ENCODE measurements at regions not wholly inside any gene's neighbourhood (a gene's known extent, or its start where the extent isn't known, plus 50 kb on each side); places are given as distances from the start of the nearest gene placed in this dataset.
"Not testable (repeated sequence)": the region's sequence is repeated elsewhere in the genome, so short reads cannot be mapped to it uniquely, and the experiment has no call there.

DNA sequence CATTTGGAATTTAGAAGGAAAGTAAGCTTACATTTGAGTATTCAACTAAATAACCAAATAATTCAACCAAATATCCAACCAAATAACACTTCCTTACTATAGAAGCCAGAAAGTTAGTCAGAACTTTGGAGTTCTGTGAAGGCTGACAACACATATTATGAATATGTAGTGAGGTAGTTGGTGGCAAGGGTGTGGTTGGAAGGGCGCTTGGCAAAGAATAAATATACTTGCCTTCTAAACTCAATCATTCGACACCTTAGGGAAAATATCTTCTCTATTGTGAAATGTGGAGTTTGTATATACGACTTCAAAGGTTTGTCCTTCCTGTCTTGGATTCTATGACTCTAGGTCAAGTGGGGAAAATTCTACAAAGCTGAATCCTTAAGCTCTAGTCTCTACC lies 111.7 kb upstream of the OSTN start:
- DNase-seq, result no peak
- in situ Hi-C loops (cut with HindIII; ENCODE audit: low pct_ligation_motif_present, low pct_unique_long_range_greater_than_20kb, low sequenced_read_pairs), result no loop called here

DNA sequence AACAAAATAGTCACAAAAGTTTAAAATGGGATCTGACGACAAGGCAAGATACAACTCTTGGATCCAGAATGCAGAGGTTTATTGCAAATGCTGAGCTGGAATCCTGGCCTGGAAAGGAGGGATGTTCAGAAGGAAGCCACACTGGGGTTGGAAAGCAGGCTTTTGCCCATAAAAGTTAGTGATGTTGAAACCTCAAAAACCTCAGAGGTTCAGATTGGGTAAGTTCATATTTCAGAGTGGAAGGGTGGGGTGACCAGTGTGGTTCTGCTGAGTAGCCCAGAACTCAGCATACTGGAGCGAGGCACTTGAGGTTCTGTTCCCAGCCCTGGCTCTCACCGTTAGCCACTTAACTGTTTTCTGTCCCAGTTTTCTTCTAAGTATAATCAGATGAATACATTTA lies 114.0 kb upstream of the OSTN start:
- in situ Hi-C loops (cut with HindIII; ENCODE audit: low pct_ligation_motif_present, low pct_unique_long_range_greater_than_20kb, low sequenced_read_pairs), result no loop called here
- no peak for DNase-seq

DNA sequence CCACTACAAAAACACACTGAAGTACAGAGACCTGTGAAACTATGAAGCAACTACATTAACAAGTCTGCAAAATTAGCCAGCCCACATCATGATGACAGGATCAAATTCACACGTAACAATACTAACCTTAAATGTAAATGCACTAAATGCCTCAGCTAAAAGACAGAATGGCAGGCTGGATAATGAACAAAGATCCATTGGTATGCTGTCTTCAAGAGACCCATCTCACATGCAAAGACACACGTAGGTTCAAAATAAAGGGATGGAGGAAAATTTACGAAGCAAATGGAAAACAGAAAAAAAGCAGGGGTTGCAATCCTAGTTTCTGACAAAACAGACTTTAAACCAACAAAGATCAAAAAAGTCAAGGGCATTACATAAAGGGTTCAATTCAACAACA lies 120.1 kb upstream of the OSTN start:
- in situ Hi-C loops (cut with HindIII; ENCODE audit: low pct_ligation_motif_present, low pct_unique_long_range_greater_than_20kb, low sequenced_read_pairs); DNase-seq: not testable (repeated sequence)

DNA sequence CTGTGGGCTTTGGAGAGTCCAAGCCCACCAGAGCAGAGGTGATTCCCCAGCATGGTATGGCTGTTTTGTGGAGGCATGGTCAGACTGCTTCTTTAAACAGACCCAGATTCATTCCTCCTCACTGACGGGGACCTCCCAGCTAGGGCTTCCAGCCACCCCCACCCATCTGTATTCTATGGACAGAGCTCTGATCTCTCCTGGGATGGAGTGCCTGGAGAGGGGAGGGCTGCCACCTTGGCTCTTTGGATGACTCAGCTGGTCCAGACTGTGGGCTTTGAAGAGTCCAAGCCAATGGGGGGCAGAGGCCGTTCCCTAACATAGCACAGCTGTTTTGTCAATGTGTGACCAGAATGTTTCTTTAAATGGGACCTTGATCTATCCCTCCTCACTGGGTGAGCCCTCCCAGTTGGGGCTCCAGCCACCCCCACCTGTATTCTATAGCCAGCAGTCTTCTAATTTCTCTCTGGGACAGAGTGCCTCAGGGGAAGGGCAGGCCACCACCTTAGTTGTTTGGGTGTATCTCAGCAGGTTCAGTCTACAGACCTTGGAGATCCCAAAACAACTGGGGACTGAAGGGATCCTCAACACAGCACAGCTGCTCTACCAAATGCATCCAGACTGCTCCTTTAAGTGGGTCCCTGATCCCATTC lies 122.0 kb upstream of the OSTN start:
- in situ Hi-C loops (cut with HindIII; ENCODE audit: low pct_ligation_motif_present, low pct_unique_long_range_greater_than_20kb, low sequenced_read_pairs), result no loop called here
- no peak for DNase-seq

DNA sequence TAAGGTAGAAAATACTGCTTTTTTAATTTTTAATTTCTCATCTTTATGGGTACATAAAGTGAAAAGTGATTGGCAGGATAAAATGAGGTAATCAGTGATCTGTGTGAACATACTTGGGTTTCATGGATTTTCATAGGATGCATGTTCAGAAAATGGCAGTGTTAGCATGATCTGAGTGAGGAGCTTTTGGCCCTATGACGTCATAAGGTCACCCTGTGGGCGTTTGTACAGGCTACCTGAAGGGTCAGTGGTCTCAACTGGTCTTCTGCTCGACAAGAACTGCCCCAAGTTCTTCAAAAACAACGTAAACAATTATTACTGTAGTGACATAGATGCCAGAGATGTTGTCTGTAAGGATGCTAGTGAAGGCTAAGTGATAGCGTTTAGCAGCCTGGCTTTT lies 124.5 kb upstream of the OSTN start:
- in situ Hi-C loops (cut with HindIII; ENCODE audit: low pct_ligation_motif_present, low pct_unique_long_range_greater_than_20kb, low sequenced_read_pairs), result no loop called here
- DNase-seq, result no peak

DNA sequence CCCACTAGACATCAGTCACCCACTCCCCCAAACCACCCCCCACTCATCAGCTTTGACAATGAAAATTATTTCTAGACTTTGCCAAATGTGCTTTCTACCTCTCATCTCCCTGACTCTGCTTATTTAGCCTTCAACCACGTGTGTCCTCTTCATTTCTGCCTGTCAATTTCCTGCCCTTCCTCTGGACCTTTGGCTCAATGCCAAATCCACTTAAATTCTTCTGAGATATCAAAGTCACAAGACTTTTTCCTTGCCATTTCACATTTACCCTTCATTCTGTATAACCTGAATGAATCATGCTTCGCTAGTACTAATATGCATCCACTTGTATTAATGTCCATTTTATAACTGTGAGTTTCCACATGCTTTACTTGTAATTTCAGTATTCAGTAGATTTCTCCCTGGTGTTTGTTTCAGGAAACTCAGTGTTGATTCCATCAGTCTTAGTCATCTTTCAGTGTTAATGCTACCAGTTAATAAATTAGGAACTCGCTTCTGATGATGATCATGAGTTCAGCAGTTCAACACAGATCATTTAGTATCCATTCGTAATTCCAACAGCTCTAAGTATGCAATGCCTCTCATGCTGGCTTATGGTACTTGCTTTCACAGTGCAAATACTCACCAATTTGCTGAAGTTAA lies 128.2 kb upstream of the OSTN start:
- in situ Hi-C loops (cut with HindIII; ENCODE audit: low pct_ligation_motif_present, low pct_unique_long_range_greater_than_20kb, low sequenced_read_pairs), result no loop called here
- no peak for DNase-seq

DNA sequence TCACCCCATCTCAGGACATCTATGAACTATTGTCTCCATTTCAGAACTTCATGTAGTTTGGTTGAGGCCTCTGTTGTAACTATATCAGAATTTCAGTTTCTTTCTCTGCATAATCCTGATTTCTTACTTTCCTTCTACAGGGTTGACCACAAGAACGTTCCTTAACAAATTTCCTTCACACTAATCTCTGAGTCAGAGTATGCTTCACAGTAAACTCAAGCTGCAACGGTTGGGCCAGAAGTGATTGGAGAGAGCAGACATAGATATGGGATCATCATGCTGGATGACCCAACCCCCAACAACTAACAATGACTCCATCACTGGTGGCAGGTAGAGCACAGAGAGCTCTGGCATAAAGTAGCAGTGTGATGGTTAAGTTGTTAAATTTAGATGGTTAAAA lies 128.8 kb upstream of the OSTN start:
- in situ Hi-C loops (cut with HindIII; ENCODE audit: low pct_ligation_motif_present, low pct_unique_long_range_greater_than_20kb, low sequenced_read_pairs), result no loop called here
- DNase-seq, result peak; percentile 32

DNA sequence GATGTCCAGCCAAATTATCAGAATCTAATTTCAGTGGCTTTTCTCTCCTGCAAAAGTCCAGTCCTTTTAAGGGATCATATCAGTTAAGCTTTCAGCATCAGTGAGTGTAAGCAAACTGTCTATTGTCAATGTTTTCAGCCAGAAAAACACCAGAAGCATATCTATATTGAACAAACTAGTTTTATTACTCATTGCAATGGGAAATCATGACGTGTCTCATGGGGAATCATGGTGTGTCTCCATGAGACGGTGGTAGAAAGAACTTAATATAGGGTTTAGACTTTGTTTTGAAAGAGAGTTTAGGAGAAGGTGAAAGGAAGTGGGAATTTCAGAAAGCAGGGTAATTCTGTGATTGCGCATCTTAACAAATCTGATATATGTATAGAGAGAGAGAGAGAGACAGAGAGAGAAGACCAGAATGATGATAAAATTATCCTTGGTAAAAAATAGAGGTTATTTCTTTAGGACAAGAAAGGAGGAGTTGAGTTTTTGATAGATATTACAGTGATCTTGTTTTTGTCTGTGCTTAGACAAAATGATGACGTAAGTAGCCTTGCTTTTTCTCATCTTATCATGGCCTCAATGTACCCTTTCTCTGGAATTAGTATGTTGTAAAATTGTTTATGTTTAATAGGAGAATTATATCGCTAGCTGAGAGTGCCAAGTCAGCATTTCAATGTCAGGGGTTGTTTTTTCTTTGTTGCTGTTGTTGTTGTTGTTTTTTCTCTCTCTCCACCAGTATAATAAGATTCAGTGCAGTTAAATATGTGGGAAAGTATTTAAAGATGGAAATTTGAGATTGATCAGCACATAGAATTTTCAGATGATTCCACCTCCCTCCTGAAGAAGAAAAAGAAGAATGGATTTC lies 129.9 kb upstream of the OSTN start:
- no peak for DNase-seq
- in situ Hi-C loops (cut with HindIII; ENCODE audit: low pct_ligation_motif_present, low pct_unique_long_range_greater_than_20kb, low sequenced_read_pairs), result no loop called here

DNA sequence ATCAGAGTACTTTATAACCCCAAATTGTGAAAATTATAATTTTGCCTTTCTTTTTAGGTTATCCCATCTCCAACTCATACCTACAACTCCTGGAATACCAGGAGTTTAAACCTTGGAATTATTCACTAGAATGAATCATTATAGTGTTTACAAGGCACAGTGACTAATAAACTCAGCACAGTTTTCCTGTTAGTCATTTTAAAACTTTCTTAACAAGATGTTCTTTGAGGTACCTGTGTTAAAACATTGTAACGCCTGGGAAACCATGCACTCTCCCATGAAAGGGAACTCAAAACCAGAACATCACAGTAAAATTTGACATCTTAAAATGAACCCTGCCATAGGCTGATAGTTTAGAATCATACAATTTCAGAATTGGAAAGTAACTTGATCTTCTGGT lies 132.4 kb upstream of the OSTN start:
- DNase-seq, result peak; percentile 51
- in situ Hi-C loops (cut with HindIII; ENCODE audit: low pct_ligation_motif_present, low pct_unique_long_range_greater_than_20kb, low sequenced_read_pairs), result no loop called here

DNA sequence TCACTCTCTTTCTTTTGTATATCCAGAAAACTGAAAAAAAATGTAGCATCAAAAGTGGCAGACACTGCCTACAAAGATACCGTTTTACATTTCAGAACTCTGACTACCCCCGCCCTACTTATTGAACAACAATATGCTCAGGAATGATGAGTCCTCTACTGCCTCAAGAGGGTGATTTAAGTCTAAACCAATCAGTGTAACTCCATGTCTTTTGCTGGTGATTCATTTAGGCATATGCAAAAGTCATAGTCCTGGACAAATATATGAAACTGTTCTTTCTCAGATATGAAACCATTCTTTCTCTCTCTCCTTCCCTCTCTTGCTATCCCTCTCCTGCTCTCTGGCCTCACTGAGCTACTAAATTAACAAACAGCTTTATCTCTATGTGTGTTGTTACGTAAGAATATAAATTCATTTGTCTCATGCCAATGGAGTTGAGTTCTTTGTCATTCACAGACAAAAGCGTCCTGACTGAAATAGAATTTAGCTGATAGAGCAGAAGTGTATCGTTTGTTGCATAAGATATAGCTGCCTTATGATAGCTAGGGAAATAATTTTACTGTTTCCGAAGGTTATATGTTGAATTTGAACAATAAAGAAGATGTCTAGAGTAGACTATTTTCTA lies 133.7 kb upstream of the OSTN start:
- no peak for DNase-seq
- in situ Hi-C loops (cut with HindIII; ENCODE audit: low pct_ligation_motif_present, low pct_unique_long_range_greater_than_20kb, low sequenced_read_pairs), result no loop called here

DNA sequence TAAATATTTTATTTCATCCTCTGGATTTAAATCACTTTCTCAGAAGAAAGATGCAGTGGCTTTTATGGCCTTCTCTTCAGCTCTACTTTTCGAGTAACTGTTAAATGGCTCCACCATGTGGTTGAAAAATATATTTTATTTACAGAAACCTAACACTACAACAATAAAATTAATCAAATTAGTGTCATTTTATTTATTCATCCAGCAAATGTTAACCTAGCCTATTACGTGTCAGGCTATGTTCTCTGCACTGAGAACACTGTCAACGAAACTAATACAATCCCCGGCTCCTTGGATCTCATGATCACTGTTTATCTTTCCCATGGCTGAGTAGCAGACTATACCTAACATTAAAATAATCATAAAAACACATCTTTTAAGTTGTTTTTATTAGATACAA lies 148.0 kb upstream of the OSTN start:
- peak; percentile 40 for DNase-seq

DNA sequence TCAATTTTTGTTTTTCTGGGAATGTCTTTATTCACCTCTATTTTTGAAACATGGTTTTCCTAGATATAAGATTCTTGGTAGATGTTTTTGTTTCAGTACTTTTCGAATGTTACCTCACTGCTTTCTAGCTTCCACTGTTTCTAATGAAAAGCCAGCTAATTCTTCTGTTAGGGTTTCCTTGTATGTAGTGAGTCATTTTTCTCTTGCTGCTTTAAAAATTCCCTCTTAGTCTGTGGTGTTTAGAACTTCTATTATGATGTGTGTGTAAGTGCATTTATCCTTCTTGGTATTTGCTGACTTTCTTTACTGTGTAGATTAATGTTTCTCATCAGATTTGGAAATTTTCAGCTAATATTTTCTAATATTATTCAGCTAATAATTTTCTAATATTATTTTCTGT lies 151.1 kb upstream of the OSTN start:
- no peak for DNase-seq
- in situ Hi-C loops (cut with HindIII; ENCODE audit: low pct_ligation_motif_present, low pct_unique_long_range_greater_than_20kb, low sequenced_read_pairs), result no loop called here

More for the DNA sequence above, 148.0 kb upstream of the OSTN start:
- in situ Hi-C loops (cut with HindIII; ENCODE audit: low pct_ligation_motif_present, low pct_unique_long_range_greater_than_20kb, low sequenced_read_pairs), result no loop called here

DNA sequence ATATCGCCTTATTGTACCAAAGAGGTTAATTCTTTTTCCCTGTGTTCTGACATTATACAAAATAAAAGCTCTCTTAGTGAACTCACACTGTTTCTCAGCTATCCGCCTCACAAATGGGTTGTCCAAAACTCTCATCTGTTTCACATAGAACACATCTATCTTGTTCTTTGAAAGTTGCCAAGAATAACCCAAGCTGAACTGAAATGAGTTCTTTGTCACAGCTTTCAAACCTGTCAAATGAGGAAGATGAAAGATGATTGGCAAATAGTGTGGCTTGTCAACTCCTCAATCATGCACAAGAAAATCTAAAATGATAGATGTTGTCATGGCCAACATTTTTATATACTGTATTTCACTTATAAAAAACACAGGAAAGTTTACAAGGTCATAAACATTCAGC lies 168.1 kb upstream of the OSTN start:
- DNase-seq, result no peak
- in situ Hi-C loops (cut with HindIII; ENCODE audit: low pct_ligation_motif_present, low pct_unique_long_range_greater_than_20kb, low sequenced_read_pairs), result no loop called here

DNA sequence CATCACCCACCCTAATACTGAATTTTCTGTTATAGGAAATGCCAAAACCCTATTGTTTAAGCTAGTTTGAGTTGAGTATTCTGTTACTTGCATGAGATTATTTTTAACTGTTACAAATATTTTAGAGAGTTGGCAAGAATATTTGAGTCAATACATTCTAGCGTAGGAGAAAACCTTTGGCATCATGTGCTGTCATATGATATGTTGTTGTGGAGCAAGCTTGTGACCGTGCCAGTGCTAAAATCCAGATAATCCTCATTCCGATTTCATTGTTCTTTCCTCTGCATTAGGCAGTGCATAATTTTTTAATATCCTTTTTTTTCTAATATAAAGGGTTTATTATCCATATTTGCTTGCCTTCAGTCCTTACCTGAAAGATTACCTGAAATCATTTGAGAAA lies 168.0 kb upstream of the GMNC start:
- DNase-seq, result no peak
- in situ Hi-C loops (cut with HindIII; ENCODE audit: low pct_ligation_motif_present, low pct_unique_long_range_greater_than_20kb, low sequenced_read_pairs), result no loop called here

DNA sequence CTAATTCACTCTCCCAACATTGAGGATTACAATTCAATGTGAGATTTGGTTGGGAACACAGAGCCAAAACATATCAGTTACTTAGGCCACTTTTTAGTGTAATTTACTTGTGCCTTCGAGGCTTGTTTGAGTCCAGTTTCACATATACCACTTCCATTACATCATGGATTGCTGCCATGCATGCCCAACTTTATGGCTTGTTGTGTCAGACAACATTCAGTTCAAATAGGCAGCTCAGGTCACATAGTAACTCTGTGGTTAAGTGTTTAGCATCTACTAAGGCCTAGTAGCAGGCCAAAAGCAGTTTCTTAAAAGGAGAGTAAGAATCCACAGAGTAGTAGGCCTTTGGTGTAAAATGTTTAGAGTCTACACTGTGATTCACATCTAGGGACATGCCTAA lies 164.3 kb upstream of the GMNC start:
- DNase-seq, result no peak
- in situ Hi-C loops (cut with HindIII; ENCODE audit: low pct_ligation_motif_present, low pct_unique_long_range_greater_than_20kb, low sequenced_read_pairs), result no loop called here

DNA sequence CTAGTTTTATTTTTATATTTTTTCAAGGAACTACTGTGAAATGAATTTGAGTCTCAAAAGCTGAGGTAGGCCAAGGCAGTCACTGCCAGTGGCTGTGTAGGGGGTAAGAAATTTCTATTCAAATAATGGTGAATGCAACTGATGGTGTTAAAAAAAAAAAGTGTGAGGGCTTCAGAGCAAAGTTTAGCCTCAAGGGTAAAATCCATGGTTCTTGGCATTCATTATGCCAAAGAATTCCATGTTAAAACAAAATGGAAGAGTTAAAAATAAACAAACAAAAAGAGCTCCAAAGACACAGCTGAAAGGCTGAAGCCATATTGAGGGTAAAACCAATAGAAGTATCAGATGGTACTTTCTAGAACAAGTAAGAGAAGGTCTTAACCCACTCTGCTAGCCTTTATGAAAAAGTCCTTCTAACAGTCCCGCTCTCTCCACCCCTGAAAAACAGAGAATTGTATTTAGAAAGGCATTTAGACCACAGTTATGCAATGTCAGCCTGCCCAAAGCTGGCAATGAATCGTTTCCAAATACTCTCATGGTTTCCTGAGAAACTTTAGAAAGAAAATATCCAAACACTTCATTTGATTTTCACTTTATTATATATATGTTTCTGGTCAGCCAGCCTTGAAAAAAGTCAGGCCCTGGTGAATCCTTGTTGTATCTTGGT lies 158.4 kb upstream of the GMNC start:
- in situ Hi-C loops (cut with HindIII; ENCODE audit: low pct_ligation_motif_present, low pct_unique_long_range_greater_than_20kb, low sequenced_read_pairs), result no loop called here
- no peak for DNase-seq

DNA sequence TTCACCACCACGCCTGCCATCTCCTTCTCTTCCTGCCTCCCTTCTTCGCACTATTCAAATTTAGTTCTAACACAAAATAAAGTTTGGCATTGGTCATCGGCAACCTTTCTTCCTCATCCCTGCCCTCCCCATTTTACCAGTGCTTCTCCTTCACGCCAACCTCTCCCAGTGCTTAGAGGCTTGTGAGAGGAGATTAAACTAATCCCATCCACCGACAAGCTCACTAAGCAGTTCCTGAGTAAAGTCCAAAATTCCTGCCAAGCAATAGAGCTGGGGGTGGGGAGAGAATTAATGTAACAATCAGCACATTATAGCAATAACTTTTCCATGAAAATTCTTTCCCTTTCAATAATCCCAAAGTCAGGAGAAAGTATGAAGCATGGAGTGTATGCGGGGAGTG lies 157.4 kb upstream of the GMNC start:
- no peak for DNase-seq
- in situ Hi-C loops (cut with HindIII; ENCODE audit: low pct_ligation_motif_present, low pct_unique_long_range_greater_than_20kb, low sequenced_read_pairs), result no loop called here

DNA sequence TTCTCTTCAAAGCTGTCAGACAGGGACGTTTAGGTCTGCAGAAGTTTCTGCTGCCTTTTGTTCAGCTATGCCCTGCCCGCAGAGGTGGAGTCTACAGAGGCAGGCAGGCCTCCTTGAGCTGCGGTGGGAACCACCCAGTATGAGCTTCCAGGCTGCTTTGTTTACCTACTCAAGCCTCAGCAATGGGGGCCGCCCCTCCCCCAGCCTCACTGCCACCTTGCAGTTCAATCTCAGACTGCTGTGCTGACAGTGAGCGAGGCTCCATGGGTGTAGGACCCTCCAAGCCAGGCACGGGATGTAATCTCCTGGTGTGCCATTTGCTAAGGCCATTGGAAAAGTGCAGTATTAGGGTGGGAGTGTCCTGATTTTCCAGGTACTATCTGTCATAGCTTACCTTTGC lies 153.5 kb upstream of the GMNC start:
- DNase-seq; in situ Hi-C loops (cut with HindIII; ENCODE audit: low pct_ligation_motif_present, low pct_unique_long_range_greater_than_20kb, low sequenced_read_pairs): not testable (repeated sequence)

DNA sequence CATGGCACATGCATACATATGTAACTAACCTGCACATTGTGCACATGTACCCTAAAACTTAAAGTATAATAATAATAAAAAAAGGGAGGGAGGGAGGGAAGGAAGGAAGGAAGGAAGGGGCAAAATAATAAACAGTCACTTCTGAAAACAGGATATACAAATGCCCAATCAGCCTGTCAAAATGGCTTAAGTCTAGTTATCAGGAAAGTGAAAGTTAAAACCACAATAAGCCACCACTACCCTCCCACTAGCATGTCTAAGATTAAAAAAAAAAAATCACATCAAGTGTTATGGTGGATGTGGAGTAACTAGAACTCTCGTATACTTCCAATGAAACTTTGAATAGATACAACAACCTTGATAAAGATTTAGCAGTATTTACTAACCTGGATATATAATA lies 145.6 kb upstream of the GMNC start:
- in situ Hi-C loops (cut with HindIII; ENCODE audit: low pct_ligation_motif_present, low pct_unique_long_range_greater_than_20kb, low sequenced_read_pairs), result no loop called here
- no peak for DNase-seq
